Cardiac muscle cell (in vitro differentiated cells and primary cell): ENCODE measurements at regions not wholly inside any gene's neighbourhood (a gene's known extent, or its start where the extent isn't known, plus 50 kb on each side); places are given as distances from the start of the nearest gene placed in this dataset.
"Not testable (repeated sequence)": the region's sequence is repeated elsewhere in the genome, so short reads cannot be mapped to it uniquely, and the experiment has no call there.

Experiments used
- DNase-seq, 2 donors: peaks; one replicate each; pipeline versions ENCODE4 v3.0.0 to v3.0.0-alpha.2; 2010 to 2017; ENCODE audit warnings: low read depth in 1 of 2, low spot score in 1 of 2
- H3K27ac ChIP-seq: fragments of 200-600 bp; sonication (generic); 2 replicates; pipeline ENCODE4 v1.5.1; 2016
- H3K27me3 ChIP-seq: fragments of 200-600 bp; sonication (generic); 2 replicates; pipeline ENCODE4 v1.6.0; 2016; ENCODE audit warnings: control low read depth
- H3K36me3 ChIP-seq: fragments of 200-600 bp; sonication (generic); 2 replicates; pipeline ENCODE4 v1.5.1; 2016; ENCODE audit warnings: control low read depth
- H3K4me1 ChIP-seq: fragments of 200-600 bp; sonication (generic); 2 replicates; pipeline ENCODE4 v1.8.1; 2017; ENCODE audit warnings: low read depth, mild to moderate bottlenecking, mixed run types
- H3K4me3 ChIP-seq: fragments of 200-600 bp; sonication (generic); 2 replicates; pipeline ENCODE4 v1.5.1; 2016; ENCODE audit warnings: mild to moderate bottlenecking
- H3K9me3 ChIP-seq: fragments of 200-600 bp; sonication (generic); 2 replicates; pipeline ENCODE4 v1.5.1; 2017; ENCODE audit warnings: low read depth, mild to moderate bottlenecking, control low read depth
- TF ChIP-seq, protein P1 (sequence below): IDR thresholded peaks from 2 replicates; pipeline ENCODE4 v1.5.1; 2012; ENCODE audit warnings: low read depth, mild to moderate bottlenecking, low read length

- Histone ChIP-seq H3K27me3 (no peaks in the 10 kb centered on the region), H3K27ac (no peak overlapping the region), H3K4me1 (no peaks in the 10 kb centered on the region), H3K4me3 (no peak overlapping the region), H3K36me3 (no peaks in the 10 kb centered on the region), H3K9me3 (no peaks in the 10 kb centered on the region)
- TF ChIP-seq, protein P1, sequence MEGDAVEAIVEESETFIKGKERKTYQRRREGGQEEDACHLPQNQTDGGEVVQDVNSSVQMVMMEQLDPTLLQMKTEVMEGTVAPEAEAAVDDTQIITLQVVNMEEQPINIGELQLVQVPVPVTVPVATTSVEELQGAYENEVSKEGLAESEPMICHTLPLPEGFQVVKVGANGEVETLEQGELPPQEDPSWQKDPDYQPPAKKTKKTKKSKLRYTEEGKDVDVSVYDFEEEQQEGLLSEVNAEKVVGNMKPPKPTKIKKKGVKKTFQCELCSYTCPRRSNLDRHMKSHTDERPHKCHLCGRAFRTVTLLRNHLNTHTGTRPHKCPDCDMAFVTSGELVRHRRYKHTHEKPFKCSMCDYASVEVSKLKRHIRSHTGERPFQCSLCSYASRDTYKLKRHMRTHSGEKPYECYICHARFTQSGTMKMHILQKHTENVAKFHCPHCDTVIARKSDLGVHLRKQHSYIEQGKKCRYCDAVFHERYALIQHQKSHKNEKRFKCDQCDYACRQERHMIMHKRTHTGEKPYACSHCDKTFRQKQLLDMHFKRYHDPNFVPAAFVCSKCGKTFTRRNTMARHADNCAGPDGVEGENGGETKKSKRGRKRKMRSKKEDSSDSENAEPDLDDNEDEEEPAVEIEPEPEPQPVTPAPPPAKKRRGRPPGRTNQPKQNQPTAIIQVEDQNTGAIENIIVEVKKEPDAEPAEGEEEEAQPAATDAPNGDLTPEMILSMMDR, result no peak
- DNase-seq, result no peak
These were observed 813.0 kb upstream of the POU3F4 start for GRCh38 chrX:82695066-82695465.

DNA sequence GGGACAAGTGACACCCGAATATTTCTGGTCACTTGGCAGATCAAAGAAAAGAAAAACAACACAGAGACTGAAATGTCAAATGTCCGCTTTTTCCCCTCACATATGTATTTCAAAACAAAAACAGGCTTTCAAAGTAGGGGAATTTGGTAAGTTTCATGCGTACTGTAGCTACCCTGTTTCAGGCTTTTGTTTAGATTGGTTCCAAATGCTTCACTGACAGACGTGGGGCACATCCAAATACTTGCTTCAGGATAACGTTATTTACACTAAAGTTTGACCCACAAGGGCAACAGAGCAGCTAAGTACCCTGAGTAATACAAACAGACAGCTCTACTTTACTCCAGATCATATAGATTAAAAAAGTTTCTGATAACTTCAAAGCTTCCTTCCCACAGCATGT is 804.5 kb upstream of the POU3F4 start:
- DNase-seq, result no peak
- H3K27me3 ChIP-seq, result no peaks in the 10 kb centered on the region
- H3K36me3 ChIP-seq, result no peaks in the 10 kb centered on the region

GRCh38 chrX:82711457-82711856 is 796.6 kb upstream of the POU3F4 start:
- TF ChIP-seq, protein P1, result no peak
- Histone ChIP-seq H3K9me3 (no peaks in the 10 kb centered on the region), H3K36me3 (no peaks in the 10 kb centered on the region), H3K4me1 (no peaks in the 10 kb centered on the region), H3K4me3 (no peak overlapping the region), H3K27ac (no peak overlapping the region), H3K27me3 (no peaks in the 10 kb centered on the region)
- DNase-seq, result no peak

More for the DNA sequence above, 804.5 kb upstream of the POU3F4 start:
- Histone ChIP-seq H3K27ac (no peak overlapping the region), H3K9me3 (no peaks in the 10 kb centered on the region), H3K4me1 (no peaks in the 10 kb centered on the region), H3K4me3 (no peak overlapping the region)
- TF ChIP-seq, protein P1, result no peak

GRCh38 chrX:82721891-82722290 is 786.2 kb upstream of the POU3F4 start:
- H3K27me3 ChIP-seq, result no peaks in the 10 kb centered on the region
- H3K4me1 ChIP-seq, result no peaks in the 10 kb centered on the region
- no peak overlapping the region for H3K27ac ChIP-seq
- no peaks in the 10 kb centered on the region for H3K9me3 ChIP-seq
- TF ChIP-seq, protein P1, result no peak
- no peak for DNase-seq
- H3K4me3 ChIP-seq, result no peak overlapping the region
- no peaks in the 10 kb centered on the region for H3K36me3 ChIP-seq

DNA sequence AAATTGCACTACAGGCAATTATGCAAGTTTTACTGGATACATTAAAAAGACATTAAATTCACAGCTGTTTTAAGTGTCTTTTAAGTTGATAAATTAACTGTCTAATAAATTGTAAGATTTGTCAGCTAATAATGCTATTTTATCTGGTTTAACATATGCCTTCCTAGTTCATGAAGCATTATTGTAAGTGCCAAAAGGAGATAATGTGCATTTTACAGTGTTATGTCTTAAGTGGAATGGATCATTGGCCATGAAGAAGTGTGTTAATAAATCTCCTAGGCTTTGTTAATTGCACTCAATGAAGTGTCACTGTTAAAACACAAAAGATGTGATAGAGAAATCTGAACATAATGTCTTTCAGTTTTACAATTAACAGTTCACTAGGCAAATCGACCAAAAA is 784.3 kb upstream of the POU3F4 start:
- Histone ChIP-seq H3K9me3 (no peaks in the 10 kb centered on the region), H3K4me1 (no peaks in the 10 kb centered on the region), H3K4me3 (no peak overlapping the region), H3K27ac (no peak overlapping the region), H3K27me3 (no peaks in the 10 kb centered on the region), H3K36me3 (no peaks in the 10 kb centered on the region)
- no peak for DNase-seq
- TF ChIP-seq, protein P1, result no peak

DNA sequence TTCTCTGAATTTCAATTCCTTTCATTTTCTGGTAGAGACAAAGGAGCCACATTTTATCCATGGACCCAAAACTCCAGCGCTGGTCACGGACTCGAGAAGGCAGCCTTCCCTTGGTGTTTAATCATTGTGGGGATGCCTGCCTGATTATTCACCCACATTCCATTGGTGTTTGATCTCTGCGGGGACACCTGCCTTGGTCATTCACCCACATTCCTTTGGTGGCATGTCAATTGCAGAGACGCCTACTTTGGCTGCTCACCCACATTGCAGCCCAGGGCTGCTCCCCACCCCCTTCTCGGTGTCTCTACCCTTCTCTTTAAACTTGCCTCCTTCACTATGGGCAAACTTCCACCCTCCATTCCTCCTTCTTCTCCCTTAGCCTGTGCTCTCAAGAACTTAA is 780.7 kb upstream of the POU3F4 start:
- not testable (repeated sequence) for DNase-seq

More for the DNA sequence above, 780.7 kb upstream of the POU3F4 start:
- not testable (repeated sequence) for H3K4me1 ChIP-seq, H3K27me3 ChIP-seq, H3K4me3 ChIP-seq, H3K9me3 ChIP-seq, H3K27ac ChIP-seq, H3K36me3 ChIP-seq
